ENCODE measurements at regions not wholly inside any gene's neighbourhood (a gene's known extent, or its start where the extent isn't known, plus 50 kb on each side); places are given as distances from the start of the nearest gene placed in this dataset.
A peak's percentile ranks its signal among the peaks of the same experiment; 100 is the strongest.

DNA sequence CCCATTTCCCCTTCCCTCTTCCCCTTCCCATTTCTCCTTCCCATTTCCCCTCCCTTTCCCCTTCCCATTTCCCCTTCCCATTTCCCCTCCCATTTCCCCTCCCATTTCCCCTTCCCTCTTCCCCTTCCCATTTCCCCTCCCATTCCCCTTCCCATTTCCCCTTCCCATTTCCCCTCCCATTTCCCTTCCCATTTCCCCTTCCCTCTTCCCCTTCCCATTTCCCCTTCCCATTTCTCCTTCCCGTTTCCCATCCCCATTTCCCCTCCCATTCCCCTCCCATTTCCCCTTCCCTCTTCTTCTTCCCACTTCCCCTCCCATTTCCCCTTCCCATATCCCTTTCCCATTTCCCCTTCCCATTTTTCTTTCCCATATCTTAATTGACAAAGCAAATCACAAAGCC is 109.0 kb downstream of the OLFM1 start:
- peaks cover 0 to 81% of the 10 kb centered on the region in 2 donors for H3K27me3 ChIP-seq
- intact Hi-C loops (cut with DNase I): no loop called here

DNA sequence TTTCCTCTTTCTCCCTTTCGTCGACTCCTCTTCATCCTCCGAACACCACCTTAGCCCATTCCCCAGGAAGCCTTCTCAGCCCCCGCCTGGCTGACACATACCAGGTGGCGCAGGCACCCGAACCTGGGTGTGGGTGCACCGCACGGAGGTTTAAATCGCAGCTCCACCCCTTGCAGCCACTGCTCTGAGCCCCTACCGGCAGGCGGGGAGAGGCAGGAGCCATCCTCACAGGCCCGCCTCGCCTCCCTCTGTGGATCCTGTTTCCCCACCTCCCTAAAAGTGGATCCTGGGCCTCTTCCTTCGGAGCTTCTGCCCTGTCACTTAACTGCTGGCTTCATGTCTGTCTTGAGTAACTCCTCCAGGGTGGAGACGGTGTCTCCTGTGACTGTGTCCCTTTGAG is 110.7 kb downstream of the OLFM1 start:
- intact Hi-C loops (cut with DNase I): no loop called here
- peaks cover 0 to 69% of the 10 kb centered on the region in 2 donors for H3K27me3 ChIP-seq

More for the DNA sequence above, 109.0 kb downstream of the OLFM1 start:
- no peaks in the 10 kb centered on the region for H3K4me1 ChIP-seq
- H3K27ac ChIP-seq: no peak overlapping the region
- H3K36me3 ChIP-seq: no peaks in the 10 kb centered on the region
- H3K9me3 ChIP-seq: no peaks in the 10 kb centered on the region
- no peak overlapping the region for H3K4me3 ChIP-seq
- DNase-seq (no peak), ATAC-seq (no peak)
- TF ChIP-seq, protein P1, sequence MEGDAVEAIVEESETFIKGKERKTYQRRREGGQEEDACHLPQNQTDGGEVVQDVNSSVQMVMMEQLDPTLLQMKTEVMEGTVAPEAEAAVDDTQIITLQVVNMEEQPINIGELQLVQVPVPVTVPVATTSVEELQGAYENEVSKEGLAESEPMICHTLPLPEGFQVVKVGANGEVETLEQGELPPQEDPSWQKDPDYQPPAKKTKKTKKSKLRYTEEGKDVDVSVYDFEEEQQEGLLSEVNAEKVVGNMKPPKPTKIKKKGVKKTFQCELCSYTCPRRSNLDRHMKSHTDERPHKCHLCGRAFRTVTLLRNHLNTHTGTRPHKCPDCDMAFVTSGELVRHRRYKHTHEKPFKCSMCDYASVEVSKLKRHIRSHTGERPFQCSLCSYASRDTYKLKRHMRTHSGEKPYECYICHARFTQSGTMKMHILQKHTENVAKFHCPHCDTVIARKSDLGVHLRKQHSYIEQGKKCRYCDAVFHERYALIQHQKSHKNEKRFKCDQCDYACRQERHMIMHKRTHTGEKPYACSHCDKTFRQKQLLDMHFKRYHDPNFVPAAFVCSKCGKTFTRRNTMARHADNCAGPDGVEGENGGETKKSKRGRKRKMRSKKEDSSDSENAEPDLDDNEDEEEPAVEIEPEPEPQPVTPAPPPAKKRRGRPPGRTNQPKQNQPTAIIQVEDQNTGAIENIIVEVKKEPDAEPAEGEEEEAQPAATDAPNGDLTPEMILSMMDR (IDR thresholded peaks at IDR 0.05): no peak

DNA sequence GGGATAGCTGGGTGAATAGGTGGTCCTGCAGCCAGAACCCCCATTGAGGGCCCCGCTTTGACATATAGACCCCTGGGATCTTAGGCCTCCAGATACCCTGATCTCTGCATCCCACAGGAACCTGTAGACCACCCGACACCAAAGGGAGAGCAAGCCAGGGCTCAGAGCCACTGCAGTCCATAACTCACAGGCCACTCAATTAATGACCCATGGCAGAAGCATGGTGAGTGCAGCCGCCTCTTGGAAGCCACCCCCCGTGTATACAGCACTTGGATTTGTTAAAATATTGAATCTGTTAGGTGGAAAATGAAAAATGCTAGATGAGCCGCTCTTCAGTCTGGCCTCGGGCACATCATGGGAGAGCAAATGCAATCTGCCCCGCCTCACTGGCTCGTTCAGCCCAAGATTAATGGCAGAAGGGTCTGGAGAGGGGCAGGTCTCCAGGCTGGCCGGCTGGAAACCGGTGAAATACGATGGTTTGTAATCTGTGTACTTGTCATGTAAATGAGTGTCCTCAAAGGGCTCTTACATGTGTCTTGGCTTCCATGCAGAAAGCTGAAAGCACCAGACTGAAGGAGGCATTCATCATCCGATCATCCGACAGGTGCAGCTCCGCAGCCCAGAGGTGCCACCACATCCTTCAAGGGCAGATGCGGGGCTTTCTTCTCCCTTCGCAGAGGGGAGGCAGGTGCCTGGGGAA is 111.3 kb downstream of the OLFM1 start:
- intact Hi-C loops (cut with DNase I): no loop called here
- ATAC-seq (no peak), DNase-seq (peak in 1 of 4 donors; percentile 13)
- H3K27ac ChIP-seq: no peak overlapping the region
- H3K4me1 ChIP-seq: no peaks in the 10 kb centered on the region
- no peak overlapping the region for H3K4me3 ChIP-seq
- TF ChIP-seq, protein P1 (IDR thresholded peaks at IDR 0.05): no peak
- H3K27me3 ChIP-seq: peaks cover 0 to 63% of the 10 kb centered on the region in 2 donors
- no peaks in the 10 kb centered on the region for H3K9me3 ChIP-seq
- H3K36me3 ChIP-seq: no peaks in the 10 kb centered on the region

More for the DNA sequence above, 110.7 kb downstream of the OLFM1 start:
- H3K9me3 ChIP-seq: no peaks in the 10 kb centered on the region
- H3K36me3 ChIP-seq: no peaks in the 10 kb centered on the region
- no peak overlapping the region for H3K4me3 ChIP-seq
- ATAC-seq: no peak
- H3K4me1 ChIP-seq: no peaks in the 10 kb centered on the region
- no peak overlapping the region for H3K27ac ChIP-seq
- TF ChIP-seq, protein P1 (IDR thresholded peaks at IDR 0.05): no peak
- peak in 1 of 4 donors; percentile 47 for DNase-seq

DNA sequence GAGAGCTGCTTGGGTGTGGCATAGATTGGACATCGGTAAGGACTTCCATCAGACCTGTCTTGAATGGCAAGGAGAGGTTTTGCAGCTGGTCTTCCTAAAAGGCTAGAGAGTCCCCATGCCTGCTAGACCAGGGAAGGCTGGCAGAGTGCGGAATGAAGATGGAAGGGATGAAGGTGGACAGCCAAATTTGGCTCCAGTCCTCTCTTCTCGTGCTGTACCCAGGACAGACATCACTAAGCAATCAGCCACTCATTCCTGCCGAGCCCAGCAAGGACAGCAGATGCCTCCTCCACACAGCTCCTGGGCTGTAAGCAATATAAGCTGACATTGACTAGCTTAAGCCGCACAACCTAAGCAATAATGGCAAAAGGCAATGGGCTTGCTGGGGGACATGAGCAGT is 112.0 kb downstream of the OLFM1 start:
- no peaks in the 10 kb centered on the region for H3K4me1 ChIP-seq
- H3K27ac ChIP-seq: no peak overlapping the region
- H3K9me3 ChIP-seq: no peaks in the 10 kb centered on the region
- no peaks in the 10 kb centered on the region for H3K36me3 ChIP-seq
- ATAC-seq: no peak
- no peak overlapping the region for H3K4me3 ChIP-seq
- TF ChIP-seq, protein P1 (IDR thresholded peaks at IDR 0.05): no peak
- H3K27me3 ChIP-seq: peaks cover 0 to 56% of the 10 kb centered on the region in 2 donors
- intact Hi-C loops (cut with DNase I): no loop called here
- no peak for DNase-seq

DNA sequence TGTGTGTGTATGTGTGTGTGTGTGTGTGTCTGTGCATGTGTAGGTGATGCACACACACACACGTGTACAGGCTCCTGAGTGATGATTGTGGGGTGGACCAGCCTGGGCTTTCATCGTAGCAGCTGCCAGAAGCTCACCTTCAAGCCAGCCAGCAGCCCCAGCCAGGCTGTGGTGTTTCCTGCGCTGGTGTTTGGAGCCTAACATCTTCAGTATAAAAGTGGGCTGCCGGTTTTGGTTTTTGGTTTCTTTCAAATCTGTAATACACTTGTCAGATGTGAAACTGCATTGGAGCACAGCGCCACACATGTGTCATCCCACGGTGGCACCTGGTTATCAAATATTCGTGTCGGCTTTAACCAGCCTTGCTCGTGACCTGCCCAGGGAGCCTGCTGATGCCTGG is 114.2 kb downstream of the OLFM1 start:
- no peak overlapping the region for H3K4me3 ChIP-seq
- no peaks in the 10 kb centered on the region for H3K9me3 ChIP-seq
- ATAC-seq (no peak), DNase-seq (peak in 1 of 4 donors; percentile 51)
- no peaks in the 10 kb centered on the region for H3K4me1 ChIP-seq
- TF ChIP-seq, protein P1 (IDR thresholded peaks at IDR 0.05): no peak
- H3K27ac ChIP-seq: no peak overlapping the region
- no peaks in the 10 kb centered on the region for H3K36me3 ChIP-seq
- intact Hi-C loops (cut with DNase I): no loop called here
- H3K27me3 ChIP-seq: peaks cover 0 to 45% of the 10 kb centered on the region in 2 donors
